Breast epithelium (tissue), 3 donors: ENCODE measurements at regions not wholly inside any gene's neighbourhood (a gene's known extent, or its start where the extent isn't known, plus 50 kb on each side); places are given as distances from the start of the nearest gene placed in this dataset.

Experiments used
- CTCF ChIP-seq, 3 donors: fragments of 450-650 bp; IDR thresholded peaks; one replicate each; pipeline ENCODE4 v1.5.1; 2016 to 2017; ENCODE audit warnings: antibody characterized with exemption in 3 of 3, mild to moderate bottlenecking in 3 of 3, moderate library complexity in 3 of 3
- POLR2A ChIP-seq: fragments of 450-650 bp; IDR thresholded peaks from one replicate; pipeline ENCODE4 v1.6.1; 2016; ENCODE audit warnings: antibody characterized with exemption, mild to moderate bottlenecking, moderate library complexity

- TF ChIP-seq POLR2A, result no peak
- no peak for TF ChIP-seq CTCF (IDR thresholded peaks at IDR 0.05)
Observed at GRCh38 chr5:167259806-167260205, 1031.6 kb upstream of the WWC1 start.
